Smooth muscle cell (in vitro differentiated cells): ENCODE measurements at regions not wholly inside any gene's neighbourhood (a gene's known extent, or its start where the extent isn't known, plus 50 kb on each side); places are given as distances from the start of the nearest gene placed in this dataset.

Experiments used
- DNase-seq: peaks from one replicate; lab custom pipeline; 2025; ENCODE audit not compliant: unreplicated experiment; lab: John Stamatoyannopoulos, UW
- H2AFZ ChIP-seq: fragments of 200-600 bp; sonication (generic); 2 replicates; pipeline ENCODE4 v1.6.0; 2016; ENCODE audit warnings: antibody characterized with exemption, low read depth, mild to moderate bottlenecking
- H3F3A ChIP-seq: fragments of 200-600 bp; sonication (generic); 2 replicates; pipeline ENCODE4 v1.6.0; 2017; ENCODE audit warnings: antibody characterized with exemption, low read depth
- H3K27ac ChIP-seq: fragments of 200-600 bp; sonication (generic); 2 replicates; pipeline ENCODE4 v1.5.1; 2016; ENCODE audit warnings: low read depth, mild to moderate bottlenecking
- H3K27me3 ChIP-seq: fragments of 200-600 bp; sonication (generic); 2 replicates; pipeline ENCODE4 v1.6.1; 2016; ENCODE audit warnings: low read depth, mild to moderate bottlenecking
- H3K36me3 ChIP-seq: fragments of 200-600 bp; sonication (generic); 2 replicates; pipeline ENCODE4 v1.5.1; 2016; ENCODE audit warnings: low read depth
- H3K4me1 ChIP-seq: fragments of 200-600 bp; sonication (generic); 2 replicates; pipeline ENCODE4 v1.5.1; 2016; ENCODE audit warnings: low read depth
- H3K4me2 ChIP-seq: fragments of 200-600 bp; sonication (generic); 2 replicates; pipeline ENCODE4 v1.6.0; 2016; ENCODE audit warnings: mild to moderate bottlenecking
- H3K4me3 ChIP-seq: fragments of 200-600 bp; sonication (generic); 2 replicates; pipeline ENCODE4 v1.5.1; 2016; ENCODE audit warnings: mild to moderate bottlenecking
- H3K79me2 ChIP-seq: fragments of 200-600 bp; sonication (generic); 2 replicates; pipeline ENCODE4 v1.6.0; 2016; ENCODE audit warnings: low read depth, mild to moderate bottlenecking
- H3K9ac ChIP-seq: fragments of 200-600 bp; sonication (generic); 2 replicates; pipeline ENCODE4 v1.6.0; 2016; ENCODE audit warnings: low read depth
- H3K9me3 ChIP-seq: fragments of 200-600 bp; sonication (generic); replicated peaks from 2 replicates; pipeline ENCODE4 v1.5.1; 2016; ENCODE audit warnings: low read depth
- H4K20me1 ChIP-seq: fragments of 200-600 bp; sonication (generic); 2 replicates; pipeline ENCODE4 v1.6.0; 2016; ENCODE audit warnings: low read depth
- CTCF ChIP-seq: fragments of 200-600 bp; sonication (generic); IDR thresholded peaks from 2 replicates; pipeline ENCODE4 v1.5.1; 2017; ENCODE audit warnings: borderline replicate concordance, mild to moderate bottlenecking, antibody characterized with exemption; ENCODE audit not compliant: insufficient read depth, poor library complexity, severe bottlenecking
- WGBS: methylation state at CpG from one replicate; pipeline ENCODE4 v1.1.7; 2016; ENCODE audit warnings: low lambda C conversion rate; 5-methylcytosine and 5-hydroxymethylcytosine counted together

GRCh38 chr14:46147452-46147851 is 504.1 kb downstream of the RPL10L start:
- no peaks in the 10 kb centered on the region for H3K36me3 ChIP-seq
- H3K27ac ChIP-seq = no peak overlapping the region
- TF ChIP-seq CTCF = no peak
- no peaks in the 10 kb centered on the region for H3K4me1 ChIP-seq
- no peaks in the 10 kb centered on the region for H3K9me3 ChIP-seq
- H3K79me2 ChIP-seq = no peaks in the 10 kb centered on the region
- no peak overlapping the region for H2AFZ ChIP-seq
- H3K4me3 ChIP-seq = no peak overlapping the region
- no peaks in the 10 kb centered on the region for H3F3A ChIP-seq
- H4K20me1 ChIP-seq = no peaks in the 10 kb centered on the region
- no peak for DNase-seq
- H3K27me3 ChIP-seq = no peaks in the 10 kb centered on the region
- H3K9ac ChIP-seq = no peak overlapping the region
- no peak overlapping the region for H3K4me2 ChIP-seq

DNA sequence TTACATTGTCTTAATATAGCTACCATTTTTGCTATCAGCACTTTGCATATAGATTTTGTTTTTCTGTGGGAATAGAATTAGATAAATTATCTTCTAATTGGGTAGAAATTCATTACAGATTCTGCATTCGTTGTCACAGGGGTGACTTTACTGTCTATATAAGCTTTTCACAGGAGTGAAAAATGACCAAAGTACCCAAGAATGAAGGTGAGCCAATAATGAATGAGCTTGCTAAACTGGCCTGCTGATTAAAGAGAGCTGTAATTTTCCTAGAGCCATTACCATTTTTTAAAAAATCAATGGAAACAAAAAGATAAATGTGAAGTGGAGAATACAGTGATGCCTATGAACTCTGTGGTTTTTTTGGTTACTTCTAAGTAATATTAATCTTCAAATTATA is 504.6 kb downstream of the RPL10L start:
- 76% methylated on average over 1 of the region's 1 CpG for WGBS
- H3K4me3 ChIP-seq = no peak overlapping the region
- TF ChIP-seq CTCF = no peak
- no peaks in the 10 kb centered on the region for H3F3A ChIP-seq
- H2AFZ ChIP-seq = no peak overlapping the region
- H3K9ac ChIP-seq = no peak overlapping the region
- no peaks in the 10 kb centered on the region for H3K36me3 ChIP-seq
- H3K27ac ChIP-seq = no peak overlapping the region
- H3K79me2 ChIP-seq = no peaks in the 10 kb centered on the region
- no peak for DNase-seq
- no peaks in the 10 kb centered on the region for H3K9me3 ChIP-seq
- H3K4me2 ChIP-seq = no peak overlapping the region
- no peaks in the 10 kb centered on the region for H4K20me1 ChIP-seq
- no peaks in the 10 kb centered on the region for H3K4me1 ChIP-seq
- H3K27me3 ChIP-seq = no peaks in the 10 kb centered on the region

- H3K27ac ChIP-seq = no peak overlapping the region
- peaks cover 5% of the 10 kb centered on the region for H3K4me1 ChIP-seq
- DNase-seq = no peak
- H3K79me2 ChIP-seq = no peaks in the 10 kb centered on the region
- H4K20me1 ChIP-seq = no peaks in the 10 kb centered on the region
- TF ChIP-seq CTCF = no peak
- 93% methylated on average over 2 of the region's 2 CpGs for WGBS
- no peaks in the 10 kb centered on the region for H3K9me3 ChIP-seq
- no peak overlapping the region for H3K9ac ChIP-seq
- H3K4me3 ChIP-seq = no peak overlapping the region
- H2AFZ ChIP-seq = no peak overlapping the region
- no peaks in the 10 kb centered on the region for H3F3A ChIP-seq
- no peaks in the 10 kb centered on the region for H3K27me3 ChIP-seq
- no peaks in the 10 kb centered on the region for H3K36me3 ChIP-seq
- H3K4me2 ChIP-seq = no peak overlapping the region
Observed at GRCh38 chr14:46140445-46140844, 511.1 kb downstream of the RPL10L start.

DNA sequence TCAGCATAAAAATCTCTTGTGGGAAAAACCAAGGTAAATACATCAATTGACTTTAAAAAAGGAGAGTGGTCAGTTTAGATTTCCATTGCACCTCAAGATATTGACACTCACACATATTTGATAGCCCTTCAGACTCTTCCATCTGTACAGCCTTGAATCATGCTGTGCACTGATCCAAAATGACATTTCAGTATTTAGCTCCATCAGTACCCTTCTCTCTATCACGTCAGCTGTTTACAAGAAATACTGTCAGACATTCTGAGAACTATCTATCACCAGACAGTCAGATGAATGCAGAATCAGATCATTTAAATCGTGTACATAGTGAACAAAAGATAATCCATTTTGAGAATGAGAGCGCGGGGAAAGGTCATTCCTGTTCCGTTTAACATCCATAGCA is 511.9 kb downstream of the RPL10L start:
- no peak for DNase-seq
- H3K27ac ChIP-seq = no peak overlapping the region
- H3K79me2 ChIP-seq = no peaks in the 10 kb centered on the region
- H3K4me3 ChIP-seq = no peak overlapping the region
- no peaks in the 10 kb centered on the region for H3K27me3 ChIP-seq
- no peak for TF ChIP-seq CTCF
- no peaks in the 10 kb centered on the region for H3K9me3 ChIP-seq
- H3K4me1 ChIP-seq = peaks cover 5% of the 10 kb centered on the region
- H4K20me1 ChIP-seq = no peaks in the 10 kb centered on the region
- no peaks in the 10 kb centered on the region for H3K36me3 ChIP-seq
- no peaks in the 10 kb centered on the region for H3F3A ChIP-seq
- H3K9ac ChIP-seq = no peak overlapping the region
- H3K4me2 ChIP-seq = no peak overlapping the region
- H2AFZ ChIP-seq = no peak overlapping the region
- WGBS = 86% methylated on average over 5 of the region's 5 CpGs
